ENCODE measurements at regions not wholly inside any gene's neighbourhood (a gene's known extent, or its start where the extent isn't known, plus 50 kb on each side); places are given as distances from the start of the nearest gene placed in this dataset.

DNA sequence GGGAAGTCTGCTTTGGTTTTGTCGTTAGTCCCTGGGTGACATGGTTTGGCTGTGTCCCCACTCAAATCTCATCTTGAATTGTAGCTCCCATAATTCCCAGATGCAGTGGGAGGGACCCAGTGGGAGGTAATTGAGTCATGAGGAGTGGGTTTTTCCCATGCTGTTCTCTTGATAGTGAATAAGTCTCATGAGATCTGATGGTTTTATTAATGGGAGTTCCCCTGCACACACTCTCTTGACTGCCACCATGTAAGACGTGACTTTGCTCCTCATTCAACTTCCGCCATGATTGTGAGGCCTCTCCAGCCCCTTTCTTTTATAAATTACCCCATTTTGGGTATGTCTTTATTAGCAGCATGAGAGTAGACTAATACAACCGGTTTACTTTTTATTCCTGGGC, 405.8 kb upstream of the ID2 start:
- Histone ChIP-seq H3K9me3 (ENCODE audit: control insufficient read depth, insufficient read depth, low read depth, low read length) (no peaks in the 10 kb centered on the region), H3K4me1 (ENCODE audit: control insufficient read depth, insufficient read depth, low read length) (no peaks in the 10 kb centered on the region), H3K27ac (ENCODE audit: extremely low read depth, low read depth, low read length) (no peak overlapping the region), H3K36me3 (ENCODE audit: control insufficient read depth in 2 of 2, insufficient read depth in 1 of 2, low read length in 2 of 2) (no peaks in the 10 kb centered on the region), H3K4me3 (ENCODE audit: low read depth, low read length) (no peak overlapping the region)
- ChIA-PET CTCF (no interaction called here), POLR2A (no interaction called here)
- no peak for TF ChIP-seq ZNF157 (tag by site-specific recombination; IDR thresholded peaks at IDR 0.05)
- TF ChIP-seq FEZF1 (tag by site-specific recombination; IDR thresholded peaks at IDR 0.05): no peak
- TF ChIP-seq, protein P1, sequence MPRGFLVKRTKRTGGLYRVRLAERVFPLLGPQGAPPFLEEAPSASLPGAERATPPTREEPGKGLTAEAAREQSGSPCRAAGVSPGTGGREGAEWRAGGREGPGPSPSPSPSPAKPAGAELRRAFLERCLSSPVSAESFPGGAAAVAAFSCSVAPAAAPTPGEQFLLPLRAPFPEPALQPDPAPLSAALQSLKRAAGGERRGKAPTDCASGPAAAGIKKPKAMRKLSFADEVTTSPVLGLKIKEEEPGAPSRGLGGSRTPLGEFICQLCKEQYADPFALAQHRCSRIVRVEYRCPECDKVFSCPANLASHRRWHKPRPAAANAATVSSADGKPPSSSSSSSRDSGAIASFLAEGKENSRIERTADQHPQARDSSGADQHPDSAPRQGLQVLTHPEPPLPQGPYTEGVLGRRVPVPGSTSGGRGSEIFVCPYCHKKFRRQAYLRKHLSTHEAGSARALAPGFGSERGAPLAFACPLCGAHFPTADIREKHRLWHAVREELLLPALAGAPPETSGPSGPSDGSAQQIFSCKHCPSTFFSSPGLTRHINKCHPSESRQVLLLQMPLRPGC (tag by site-specific recombination; IDR thresholded peaks at IDR 0.05): no peak
- TF ChIP-seq REPIN1 (tag by site-specific recombination; IDR thresholded peaks at IDR 0.05; ENCODE audit: low read depth): no peak
- TF ChIP-seq BCL11B (tag by site-specific recombination; IDR thresholded peaks at IDR 0.05; ENCODE audit: low read depth): no peak
- TF ChIP-seq ZNF335 (tag by site-specific recombination; conservative IDR thresholded peaks at IDR 0.05): no peak
- TF ChIP-seq, protein P2, sequence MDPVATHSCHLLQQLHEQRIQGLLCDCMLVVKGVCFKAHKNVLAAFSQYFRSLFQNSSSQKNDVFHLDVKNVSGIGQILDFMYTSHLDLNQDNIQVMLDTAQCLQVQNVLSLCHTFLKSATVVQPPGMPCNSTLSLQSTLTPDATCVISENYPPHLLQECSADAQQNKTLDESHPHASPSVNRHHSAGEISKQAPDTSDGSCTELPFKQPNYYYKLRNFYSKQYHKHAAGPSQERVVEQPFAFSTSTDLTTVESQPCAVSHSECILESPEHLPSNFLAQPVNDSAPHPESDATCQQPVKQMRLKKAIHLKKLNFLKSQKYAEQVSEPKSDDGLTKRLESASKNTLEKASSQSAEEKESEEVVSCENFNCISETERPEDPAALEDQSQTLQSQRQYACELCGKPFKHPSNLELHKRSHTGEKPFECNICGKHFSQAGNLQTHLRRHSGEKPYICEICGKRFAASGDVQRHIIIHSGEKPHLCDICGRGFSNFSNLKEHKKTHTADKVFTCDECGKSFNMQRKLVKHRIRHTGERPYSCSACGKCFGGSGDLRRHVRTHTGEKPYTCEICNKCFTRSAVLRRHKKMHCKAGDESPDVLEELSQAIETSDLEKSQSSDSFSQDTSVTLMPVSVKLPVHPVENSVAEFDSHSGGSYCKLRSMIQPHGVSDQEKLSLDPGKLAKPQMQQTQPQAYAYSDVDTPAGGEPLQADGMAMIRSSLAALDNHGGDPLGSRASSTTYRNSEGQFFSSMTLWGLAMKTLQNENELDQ (tag by site-specific recombination; IDR thresholded peaks at IDR 0.05; ENCODE audit: low read depth): no peak
- no peak for TF ChIP-seq ZSCAN16 (tag by site-specific recombination; IDR thresholded peaks at IDR 0.05)
- TF ChIP-seq ZBTB7A (tag by site-specific recombination; IDR thresholded peaks at IDR 0.05; ENCODE audit: low read depth): no peak
- TF ChIP-seq ZNF354C (tag by site-specific recombination; IDR thresholded peaks at IDR 0.05; ENCODE audit: borderline replicate concordance, low read depth): no peak
- TF ChIP-seq, protein P3, sequence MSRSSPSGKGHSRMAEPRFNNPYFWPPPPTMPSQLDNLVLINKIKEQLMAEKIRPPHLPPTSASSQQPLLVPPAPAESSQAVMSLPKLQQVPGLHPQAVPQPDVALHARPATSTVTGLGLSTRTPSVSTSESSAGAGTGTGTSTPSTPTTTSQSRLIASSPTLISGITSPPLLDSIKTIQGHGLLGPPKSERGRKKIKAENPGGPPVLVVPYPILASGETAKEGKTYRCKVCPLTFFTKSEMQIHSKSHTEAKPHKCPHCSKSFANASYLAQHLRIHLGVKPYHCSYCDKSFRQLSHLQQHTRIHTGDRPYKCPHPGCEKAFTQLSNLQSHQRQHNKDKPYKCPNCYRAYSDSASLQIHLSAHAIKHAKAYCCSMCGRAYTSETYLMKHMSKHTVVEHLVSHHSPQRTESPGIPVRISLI (tag by site-specific recombination; IDR thresholded peaks at IDR 0.05): no peak
- no peak for TF ChIP-seq PRDM1 (tag by site-specific recombination; IDR thresholded peaks at IDR 0.05)
- TF ChIP-seq OVOL3 (tag by site-specific recombination; IDR thresholded peaks at IDR 0.05): no peak
- TF ChIP-seq, protein P4, sequence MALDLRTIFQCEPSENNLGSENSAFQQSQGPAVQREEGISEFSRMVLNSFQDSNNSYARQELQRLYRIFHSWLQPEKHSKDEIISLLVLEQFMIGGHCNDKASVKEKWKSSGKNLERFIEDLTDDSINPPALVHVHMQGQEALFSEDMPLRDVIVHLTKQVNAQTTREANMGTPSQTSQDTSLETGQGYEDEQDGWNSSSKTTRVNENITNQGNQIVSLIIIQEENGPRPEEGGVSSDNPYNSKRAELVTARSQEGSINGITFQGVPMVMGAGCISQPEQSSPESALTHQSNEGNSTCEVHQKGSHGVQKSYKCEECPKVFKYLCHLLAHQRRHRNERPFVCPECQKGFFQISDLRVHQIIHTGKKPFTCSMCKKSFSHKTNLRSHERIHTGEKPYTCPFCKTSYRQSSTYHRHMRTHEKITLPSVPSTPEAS (tag by site-specific recombination; IDR thresholded peaks at IDR 0.05): no peak
- TF ChIP-seq ZNF660 (tag by site-specific recombination; IDR thresholded peaks at IDR 0.05): no peak

DNA sequence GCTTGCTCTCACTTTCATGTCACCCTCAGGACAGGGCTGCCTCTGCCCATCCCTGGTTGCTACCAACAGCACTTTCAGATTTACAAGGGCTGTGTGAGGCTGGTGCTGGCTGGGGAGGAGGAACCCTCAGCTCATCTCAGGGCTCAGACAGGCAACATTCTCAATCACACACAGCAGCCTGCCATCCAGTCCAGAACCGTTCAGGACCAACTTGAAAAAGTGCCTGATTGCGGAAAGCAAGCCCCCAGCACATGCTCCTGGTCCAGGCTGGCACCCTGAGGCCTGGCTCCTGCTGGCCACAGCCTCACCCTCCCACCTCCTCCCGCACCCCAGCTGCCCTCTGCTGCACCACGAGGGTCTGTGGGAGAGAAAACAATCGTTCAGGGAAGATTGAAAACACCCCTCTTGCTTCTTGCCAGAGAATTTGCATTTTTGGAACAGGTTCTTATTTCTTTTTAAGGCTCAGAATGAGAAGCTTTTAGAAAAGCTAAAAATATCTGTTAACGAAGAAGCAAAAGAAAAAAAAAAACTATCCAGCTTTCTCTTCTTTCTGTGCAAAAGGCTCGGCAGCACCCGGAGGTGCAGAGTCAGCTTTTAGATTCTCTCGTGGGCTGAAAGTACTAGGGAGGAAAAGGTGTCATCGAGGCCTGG, 403.8 kb upstream of the ID2 start:
- TF ChIP-seq ZNF654 (tag by site-specific recombination; IDR thresholded peaks at IDR 0.05; ENCODE audit: low read depth): no peak
- TF ChIP-seq, protein P5, sequence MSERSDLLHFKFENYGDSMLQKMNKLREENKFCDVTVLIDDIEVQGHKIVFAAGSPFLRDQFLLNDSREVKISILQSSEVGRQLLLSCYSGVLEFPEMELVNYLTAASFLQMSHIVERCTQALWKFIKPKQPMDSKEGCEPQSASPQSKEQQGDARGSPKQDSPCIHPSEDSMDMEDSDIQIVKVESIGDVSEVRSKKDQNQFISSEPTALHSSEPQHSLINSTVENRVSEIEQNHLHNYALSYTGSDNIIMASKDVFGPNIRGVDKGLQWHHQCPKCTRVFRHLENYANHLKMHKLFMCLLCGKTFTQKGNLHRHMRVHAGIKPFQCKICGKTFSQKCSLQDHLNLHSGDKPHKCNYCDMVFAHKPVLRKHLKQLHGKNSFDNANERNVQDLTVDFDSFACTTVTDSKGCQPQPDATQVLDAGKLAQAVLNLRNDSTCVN (tag by site-specific recombination; optimal IDR thresholded peaks at IDR 0.05): no peak
- TF ChIP-seq, protein P6, sequence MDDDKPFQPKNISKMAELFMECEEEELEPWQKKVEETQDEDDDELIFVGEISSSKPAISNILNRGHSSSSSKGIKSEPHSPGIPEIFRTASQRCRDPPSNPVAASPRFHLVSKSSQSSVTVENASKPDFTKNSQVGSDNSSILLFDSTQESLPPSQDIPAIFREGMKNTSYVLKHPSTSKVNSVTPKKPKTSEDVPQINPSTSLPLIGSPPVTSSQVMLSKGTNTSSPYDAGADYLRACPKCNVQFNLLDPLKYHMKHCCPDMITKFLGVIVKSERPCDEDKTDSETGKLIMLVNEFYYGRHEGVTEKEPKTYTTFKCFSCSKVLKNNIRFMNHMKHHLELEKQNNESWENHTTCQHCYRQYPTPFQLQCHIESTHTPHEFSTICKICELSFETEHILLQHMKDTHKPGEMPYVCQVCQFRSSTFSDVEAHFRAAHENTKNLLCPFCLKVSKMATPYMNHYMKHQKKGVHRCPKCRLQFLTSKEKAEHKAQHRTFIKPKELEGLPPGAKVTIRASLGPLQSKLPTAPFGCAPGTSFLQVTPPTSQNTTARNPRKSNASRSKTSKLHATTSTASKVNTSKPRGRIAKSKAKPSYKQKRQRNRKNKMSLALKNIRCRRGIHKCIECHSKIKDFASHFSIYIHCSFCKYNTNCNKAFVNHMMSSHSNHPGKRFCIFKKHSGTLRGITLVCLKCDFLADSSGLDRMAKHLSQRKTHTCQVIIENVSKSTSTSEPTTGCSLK (tag by site-specific recombination; IDR thresholded peaks at IDR 0.05): no peak
- TF ChIP-seq ZNF792 (tag by site-specific recombination; IDR thresholded peaks at IDR 0.05): no peak
- no peaks in the 10 kb centered on the region for H3K36me3 ChIP-seq (ENCODE audit: control insufficient read depth in 2 of 2, insufficient read depth in 1 of 2, low read length in 2 of 2)
- no peak overlapping the region for H3K27ac ChIP-seq (ENCODE audit: extremely low read depth, low read depth, low read length)
- H3K9me3 ChIP-seq (ENCODE audit: control insufficient read depth, insufficient read depth, low read depth, low read length): no peaks in the 10 kb centered on the region
- ChIA-PET CTCF (interaction anchor here (0.6 kb wide), 1 partner anchor 402 kb away, joined by 5 read pairs; no protein-coding TSS in a partner anchor), POLR2A (no interaction called here)
- no peak overlapping the region for H3K4me3 ChIP-seq (ENCODE audit: low read depth, low read length)
- no peaks in the 10 kb centered on the region for H3K4me1 ChIP-seq (ENCODE audit: control insufficient read depth, insufficient read depth, low read length)
